Ecto neural progenitor cell (in vitro differentiated cells): ENCODE measurements at regions not wholly inside any gene's neighbourhood (a gene's known extent, or its start where the extent isn't known, plus 50 kb on each side); places are given as distances from the start of the nearest gene placed in this dataset.

ENCODE experiments used
- DNase-seq: peaks from one replicate; pipeline ENCODE4 v3.0.0-alpha.2; 2018; ENCODE audit warnings: low spot score

GRCh38 chr2:234676783-234677450 lies 180.0 kb upstream of the ARL4C start:
- DNase-seq: no peak

GRCh38 chr2:234676109-234676782 lies 179.4 kb upstream of the ARL4C start:
- no peak for DNase-seq

GRCh38 chr2:234674781-234675201 lies 177.9 kb upstream of the ARL4C start:
- no peak for DNase-seq

GRCh38 chr2:234673961-234674759 lies 177.3 kb upstream of the ARL4C start:
- DNase-seq: no peak

- DNase-seq: no peak
These were observed 176.6 kb upstream of the ARL4C start for GRCh38 chr2:234673501-234673900.

GRCh38 chr2:234672498-234673150 lies 175.7 kb upstream of the ARL4C start:
- DNase-seq: no peak

- no peak for DNase-seq
These were observed 174.8 kb upstream of the ARL4C start for GRCh38 chr2:234671716-234672115.

- no peak for DNase-seq
These were observed 174.3 kb upstream of the ARL4C start for GRCh38 chr2:234671231-234671630.

GRCh38 chr2:234670806-234671205 lies 173.9 kb upstream of the ARL4C start:
- DNase-seq: no peak

GRCh38 chr2:234670052-234670451 lies 173.2 kb upstream of the ARL4C start:
- no peak for DNase-seq

GRCh38 chr2:234669621-234670020 lies 172.7 kb upstream of the ARL4C start:
- DNase-seq: no peak

- DNase-seq: no peak
These were observed 172.1 kb upstream of the ARL4C start for GRCh38 chr2:234669001-234669400.

- DNase-seq: no peak
These were observed 170.0 kb upstream of the ARL4C start for GRCh38 chr2:234666911-234667310.

- no peak for DNase-seq
These were observed 168.4 kb upstream of the ARL4C start for GRCh38 chr2:234665304-234665703.

GRCh38 chr2:234661849-234662248 lies 165.0 kb upstream of the ARL4C start:
- DNase-seq: no peak

GRCh38 chr2:234661175-234661574 lies 164.3 kb upstream of the ARL4C start:
- no peak for DNase-seq

GRCh38 chr2:234655706-234656105 lies 158.8 kb upstream of the ARL4C start:
- no peak for DNase-seq

GRCh38 chr2:234650911-234651310 lies 154.0 kb upstream of the ARL4C start:
- no peak for DNase-seq

- DNase-seq: no peak
These were observed 153.1 kb upstream of the ARL4C start for GRCh38 chr2:234649951-234650350.

- DNase-seq: no peak
These were observed 146.5 kb upstream of the ARL4C start for GRCh38 chr2:234643407-234643806.

GRCh38 chr2:234641086-234641485 lies 144.2 kb upstream of the ARL4C start:
- no peak for DNase-seq

- DNase-seq: no peak
These were observed 143.8 kb upstream of the ARL4C start for GRCh38 chr2:234640657-234641056.

GRCh38 chr2:234638966-234639365 lies 142.1 kb upstream of the ARL4C start:
- DNase-seq: no peak
